Brain microvascular endothelial cell (primary cell): ENCODE measurements at regions not wholly inside any gene's neighbourhood (a gene's known extent, or its start where the extent isn't known, plus 50 kb on each side); places are given as distances from the start of the nearest gene placed in this dataset.

Experiments used
- DNase-seq: peaks from one replicate; pipeline ENCODE4 v3.0.0-alpha.2; 2020
- H3K27ac ChIP-seq: fragments of 250-450 bp; sonication (Bioruptor Pico); 2 replicates; pipeline ENCODE4 v1.5.1; 2020; ENCODE audit warnings: mild to moderate bottlenecking, moderate library complexity
- H3K27me3 ChIP-seq: fragments of 250-450 bp; sonication (Bioruptor Pico); replicated peaks from 2 replicates; pipeline ENCODE4 v1.5.1; 2020; ENCODE audit warnings: mild to moderate bottlenecking
- H3K36me3 ChIP-seq: fragments of 250-450 bp; sonication (Bioruptor Pico); replicated peaks from 2 replicates; pipeline ENCODE4 v1.5.1; 2020; ENCODE audit warnings: mild to moderate bottlenecking
- H3K4me3 ChIP-seq: 2 replicates; pipeline ENCODE4 v1.5.1; 2011; ENCODE audit warnings: low read depth, mild to moderate bottlenecking, control low read depth, low read length, moderate library complexity
- in situ Hi-C: cut with HindIII; loops from 2 replicates; pipeline ENCODE4 v1.10.0; 2017; ENCODE audit warnings: low sequenced_read_pairs, low pct_ligation_motif_present
- TF ChIP-seq, protein P1 (sequence below): IDR thresholded peaks from 2 replicates; pipeline ENCODE4 v1.5.1; 2011; ENCODE audit warnings: low read depth, mild to moderate bottlenecking, moderate library complexity, low read length, control low read depth, inconsistent platforms; ENCODE audit errors: missing control alignments

DNA sequence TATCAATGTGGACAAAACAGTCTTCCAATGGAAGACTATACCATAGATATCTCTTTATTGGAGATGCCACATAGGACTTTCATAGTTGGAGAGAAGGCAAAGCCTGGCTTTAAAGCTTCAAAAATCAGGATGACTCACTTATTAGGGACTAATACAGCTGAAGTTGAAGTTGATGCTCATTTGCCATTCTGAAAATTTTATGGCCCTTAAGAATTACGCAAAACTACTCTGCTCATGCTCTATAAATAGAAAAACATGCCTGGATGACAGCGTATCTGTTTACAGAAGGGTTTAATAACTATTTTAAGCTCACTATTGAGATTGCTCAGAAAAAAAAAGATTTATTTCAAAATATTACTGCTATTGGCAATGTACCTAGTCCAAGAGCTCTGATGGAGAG, 155.5 kb upstream of the DST start:
- Histone ChIP-seq H3K4me3 (no peak overlapping the region), H3K27ac (no peak overlapping the region), H3K27me3 (no peaks in the 10 kb centered on the region), H3K36me3 (no peaks in the 10 kb centered on the region)
- peak; percentile 22 for DNase-seq
- in situ Hi-C loops = no loop called here
- TF ChIP-seq, protein P1, sequence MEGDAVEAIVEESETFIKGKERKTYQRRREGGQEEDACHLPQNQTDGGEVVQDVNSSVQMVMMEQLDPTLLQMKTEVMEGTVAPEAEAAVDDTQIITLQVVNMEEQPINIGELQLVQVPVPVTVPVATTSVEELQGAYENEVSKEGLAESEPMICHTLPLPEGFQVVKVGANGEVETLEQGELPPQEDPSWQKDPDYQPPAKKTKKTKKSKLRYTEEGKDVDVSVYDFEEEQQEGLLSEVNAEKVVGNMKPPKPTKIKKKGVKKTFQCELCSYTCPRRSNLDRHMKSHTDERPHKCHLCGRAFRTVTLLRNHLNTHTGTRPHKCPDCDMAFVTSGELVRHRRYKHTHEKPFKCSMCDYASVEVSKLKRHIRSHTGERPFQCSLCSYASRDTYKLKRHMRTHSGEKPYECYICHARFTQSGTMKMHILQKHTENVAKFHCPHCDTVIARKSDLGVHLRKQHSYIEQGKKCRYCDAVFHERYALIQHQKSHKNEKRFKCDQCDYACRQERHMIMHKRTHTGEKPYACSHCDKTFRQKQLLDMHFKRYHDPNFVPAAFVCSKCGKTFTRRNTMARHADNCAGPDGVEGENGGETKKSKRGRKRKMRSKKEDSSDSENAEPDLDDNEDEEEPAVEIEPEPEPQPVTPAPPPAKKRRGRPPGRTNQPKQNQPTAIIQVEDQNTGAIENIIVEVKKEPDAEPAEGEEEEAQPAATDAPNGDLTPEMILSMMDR = no peak

GRCh38 chr6:56796196-56796532, 153.5 kb upstream of the DST start:
- DNase-seq = no peak
- H3K36me3 ChIP-seq = no peaks in the 10 kb centered on the region
- TF ChIP-seq, protein P1 = no peak
- no peaks in the 10 kb centered on the region for H3K27me3 ChIP-seq
- no peak overlapping the region for H3K27ac ChIP-seq
- in situ Hi-C loops = no loop called here
- no peak overlapping the region for H3K4me3 ChIP-seq

- TF ChIP-seq, protein P1 = no peak
- no peaks in the 10 kb centered on the region for H3K36me3 ChIP-seq
- no peaks in the 10 kb centered on the region for H3K27me3 ChIP-seq
- in situ Hi-C loops = no loop called here
- H3K4me3 ChIP-seq = no peak overlapping the region
- DNase-seq = no peak
- no peak overlapping the region for H3K27ac ChIP-seq
Measured at GRCh38 chr6:56795466-56796195, 152.9 kb upstream of the DST start.

DNA sequence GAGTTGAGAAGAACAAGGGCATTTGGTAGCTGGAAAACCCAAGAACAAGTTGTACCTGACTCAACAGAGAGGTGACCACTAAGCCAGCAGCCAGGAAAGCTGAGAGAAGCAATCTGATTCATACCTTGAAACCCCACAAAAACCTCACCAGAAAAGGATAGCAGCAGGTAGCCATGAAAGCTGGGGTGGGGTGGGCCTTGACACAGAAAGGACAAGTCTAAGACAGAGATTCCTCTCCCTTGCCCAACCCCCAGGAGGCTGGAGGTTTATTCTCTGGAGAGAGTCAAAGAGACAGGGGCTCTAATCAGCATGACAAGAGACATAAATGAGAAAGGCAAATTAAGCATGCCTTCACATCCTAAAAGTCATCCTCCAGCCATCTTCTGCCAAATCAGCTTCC, 151.7 kb upstream of the DST start:
- no peaks in the 10 kb centered on the region for H3K36me3 ChIP-seq
- TF ChIP-seq, protein P1 = no peak
- no peak overlapping the region for H3K27ac ChIP-seq
- no peak for DNase-seq
- in situ Hi-C loops = no loop called here
- no peak overlapping the region for H3K4me3 ChIP-seq
- H3K27me3 ChIP-seq = no peaks in the 10 kb centered on the region

- no peak overlapping the region for H3K4me3 ChIP-seq
- in situ Hi-C loops = no loop called here
- no peak for DNase-seq
- H3K27me3 ChIP-seq = no peaks in the 10 kb centered on the region
- TF ChIP-seq, protein P1 = no peak
- no peaks in the 10 kb centered on the region for H3K36me3 ChIP-seq
- H3K27ac ChIP-seq = no peak overlapping the region
Measured at GRCh38 chr6:56793938-56794337, 151.2 kb upstream of the DST start.

DNA sequence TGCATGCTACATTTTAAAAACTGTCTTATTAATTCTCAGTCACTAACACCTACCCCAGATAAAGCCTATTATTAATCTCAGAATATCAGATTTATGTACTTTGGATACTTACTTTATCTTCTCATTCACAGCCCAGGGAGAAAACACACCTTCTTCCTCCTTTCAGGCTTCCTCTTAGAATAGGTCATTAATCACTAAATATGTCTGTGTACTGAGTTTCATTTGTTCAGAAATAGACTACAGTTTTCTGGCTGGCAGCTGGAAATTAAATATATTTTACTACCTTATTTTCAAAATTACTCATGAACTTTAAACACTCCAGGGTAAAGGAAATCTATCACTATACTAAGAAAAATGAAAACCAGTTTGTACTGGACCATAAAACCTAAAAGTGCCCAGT, 147.7 kb upstream of the DST start:
- no peaks in the 10 kb centered on the region for H3K27me3 ChIP-seq
- H3K36me3 ChIP-seq = no peaks in the 10 kb centered on the region
- no peak for DNase-seq
- H3K4me3 ChIP-seq = no peak overlapping the region
- in situ Hi-C loops = no loop called here
- H3K27ac ChIP-seq = no peak overlapping the region
- TF ChIP-seq, protein P1 = no peak
